Caco-2 (cell line): ENCODE measurements at regions not wholly inside any gene's neighbourhood (a gene's known extent, or its start where the extent isn't known, plus 50 kb on each side); places are given as distances from the start of the nearest gene placed in this dataset.

Experiments
- BruUV-seq: library from RNA; stranded (reverse); fragments of 400-500 nt; replicated peaks from 2 replicates; lab custom pipeline; 2021; lab: Mats Ljungman, UMichigan
- CTCF ChIA-PET: fragments of 300-600 bp; sonication (Branson Sonifier 250); formaldehyde crosslinking; loops from one replicate; lab custom pipeline; 2022; ENCODE audit warnings: antibody characterized with exemption; lab: Charles Lee
- POLR2A ChIA-PET: fragments of 300-600 bp; sonication (Branson Sonifier 250); formaldehyde crosslinking; loops from one replicate; lab custom pipeline; 2022; ENCODE audit warnings: antibody characterized with exemption; lab: Charles Lee
- DNase-seq, 2 experiments: peaks; one replicate each; pipeline versions ENCODE4 v3.0.0 to v3.0.0-alpha.2; 2020 to 2022
- H3K27me3 ChIP-seq: replicated peaks from 2 replicates; pipeline ENCODE4 v1.6.0; 2011; ENCODE audit warnings: low read length; ENCODE audit not compliant: control insufficient read depth, insufficient read depth
- H3K36me3 ChIP-seq: 2 replicates; pipeline ENCODE4 v1.5.1; 2011; ENCODE audit warnings: low read length; ENCODE audit not compliant: control insufficient read depth, insufficient read depth
- H3K4me1 ChIP-seq: fragments of 250-450 bp; sonication (Bioruptor Pico); 2 replicates; pipeline ENCODE4 v1.5.1; 2020; ENCODE audit warnings: mild to moderate bottlenecking
- H3K4me3 ChIP-seq: 2 replicates; pipeline ENCODE4 v1.5.1; 2011; ENCODE audit warnings: low read depth, mild to moderate bottlenecking, control low read depth, low read length
- H3K9me3 ChIP-seq: fragments of 250-450 bp; sonication (Bioruptor Pico); 2 replicates; pipeline ENCODE4 v1.5.1; 2020; ENCODE audit warnings: mild to moderate bottlenecking, moderate library complexity
- H3K27ac Mint-ChIP-seq: one replicate; pipeline ENCODE4 v1.8.0; 2022; ENCODE audit warnings: mixed read lengths; ENCODE audit not compliant: unreplicated experiment
- H3K27me3 Mint-ChIP-seq: one replicate; pipeline ENCODE4 v1.8.0; 2022; ENCODE audit warnings: mixed read lengths; ENCODE audit not compliant: insufficient read depth, unreplicated experiment
- H3K36me3 Mint-ChIP-seq: one replicate; pipeline ENCODE4 v1.8.0; 2022; ENCODE audit warnings: mild to moderate bottlenecking, mixed read lengths; ENCODE audit not compliant: insufficient read depth, unreplicated experiment
- H3K4me1 Mint-ChIP-seq: one replicate; pipeline ENCODE4 v1.8.0; 2022; ENCODE audit warnings: low read depth, mixed read lengths; ENCODE audit not compliant: unreplicated experiment
- H3K4me3 Mint-ChIP-seq: one replicate; pipeline ENCODE4 v1.8.0; 2022; ENCODE audit warnings: mild to moderate bottlenecking, moderate library complexity, mixed read lengths; ENCODE audit not compliant: unreplicated experiment
- H3K9me3 Mint-ChIP-seq: one replicate; pipeline ENCODE4 v1.8.0; 2022; ENCODE audit warnings: mixed read lengths; ENCODE audit not compliant: unreplicated experiment
- intact Hi-C: fragments of 100-400 bp; cut with micrococcal nuclease; formaldehyde crosslinking; loops from one replicate; pipeline ENCODE4 v1.10.0; 2022; ENCODE audit not compliant: unreplicated experiment
- TF ChIP-seq, protein P1 (sequence below), 2 experiments: fragments of 200-600 bp in 1 of 2; IDR thresholded peaks; 1 replicate in 1 of 2; 2 replicates in 1 of 2; pipeline versions ENCODE4 v1.5.1 to v1.8.0; 2011 to 2022; ENCODE audit warnings: antibody characterized with exemption in 1 of 2, control low read depth in 1 of 2, inconsistent platforms in 1 of 2, low read depth in 1 of 2, low read length in 1 of 2, mild to moderate bottlenecking in 1 of 2, moderate library complexity in 1 of 2; ENCODE audit not compliant: insufficient read depth in 1 of 2, severe bottlenecking in 1 of 2, unreplicated experiment in 1 of 2

DNA sequence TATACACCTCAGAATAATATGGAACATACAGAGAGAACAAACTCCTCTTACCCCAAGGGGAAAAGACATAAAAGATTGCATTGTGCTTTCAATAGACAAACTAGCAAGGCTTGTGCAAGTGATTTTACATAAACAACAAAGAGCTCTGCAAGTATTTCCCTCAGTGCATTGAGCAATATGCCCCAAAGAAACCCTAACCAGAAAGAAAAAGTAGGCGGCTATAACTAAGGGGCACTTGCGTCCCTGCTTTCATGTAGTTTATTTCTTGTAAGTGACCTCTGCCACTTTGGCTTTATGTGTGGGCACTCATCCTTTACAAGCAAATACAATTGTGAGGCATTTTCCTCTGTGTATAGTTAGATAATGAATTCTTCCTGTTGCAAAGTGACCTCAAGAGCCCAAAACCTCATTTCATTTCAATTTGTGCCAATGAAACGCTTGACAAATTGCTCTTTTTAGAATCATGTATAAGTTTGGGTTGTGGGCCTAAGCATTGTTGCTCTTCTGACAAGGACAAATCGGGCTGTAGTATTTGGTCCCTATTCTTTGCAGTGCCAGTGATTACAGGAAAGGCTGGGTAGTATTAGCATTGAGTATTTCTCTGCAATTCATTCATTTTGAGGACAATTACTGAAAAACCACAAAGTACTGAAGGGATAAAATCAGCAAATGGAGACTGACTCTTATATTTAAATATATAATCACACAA, 282.2 kb downstream of the DTWD2 start:
- ChIA-PET CTCF (no interaction called here), POLR2A (no interaction called here)
- Mint-ChIP-seq H3K27me3 (peaks cover 3% of the 10 kb centered on the region), H3K4me1 (no peaks in the 10 kb centered on the region), H3K9me3 (peaks cover 38% of the 10 kb centered on the region), H3K4me3 (no peak overlapping the region), H3K36me3 (no peaks in the 10 kb centered on the region), H3K27ac (no peak overlapping the region)
- TF ChIP-seq, protein P1, sequence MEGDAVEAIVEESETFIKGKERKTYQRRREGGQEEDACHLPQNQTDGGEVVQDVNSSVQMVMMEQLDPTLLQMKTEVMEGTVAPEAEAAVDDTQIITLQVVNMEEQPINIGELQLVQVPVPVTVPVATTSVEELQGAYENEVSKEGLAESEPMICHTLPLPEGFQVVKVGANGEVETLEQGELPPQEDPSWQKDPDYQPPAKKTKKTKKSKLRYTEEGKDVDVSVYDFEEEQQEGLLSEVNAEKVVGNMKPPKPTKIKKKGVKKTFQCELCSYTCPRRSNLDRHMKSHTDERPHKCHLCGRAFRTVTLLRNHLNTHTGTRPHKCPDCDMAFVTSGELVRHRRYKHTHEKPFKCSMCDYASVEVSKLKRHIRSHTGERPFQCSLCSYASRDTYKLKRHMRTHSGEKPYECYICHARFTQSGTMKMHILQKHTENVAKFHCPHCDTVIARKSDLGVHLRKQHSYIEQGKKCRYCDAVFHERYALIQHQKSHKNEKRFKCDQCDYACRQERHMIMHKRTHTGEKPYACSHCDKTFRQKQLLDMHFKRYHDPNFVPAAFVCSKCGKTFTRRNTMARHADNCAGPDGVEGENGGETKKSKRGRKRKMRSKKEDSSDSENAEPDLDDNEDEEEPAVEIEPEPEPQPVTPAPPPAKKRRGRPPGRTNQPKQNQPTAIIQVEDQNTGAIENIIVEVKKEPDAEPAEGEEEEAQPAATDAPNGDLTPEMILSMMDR (IDR thresholded peaks at IDR 0.05; ENCODE audit: insufficient read depth in 1 of 2, low read depth in 1 of 2, low read length in 1 of 2, severe bottlenecking in 1 of 2, unreplicated experiment in 1 of 2) = no peak
- Histone ChIP-seq H3K9me3 (peaks cover 7% of the 10 kb centered on the region; the same call in 1 of the 2 replicates), H3K27me3 (no peaks in the 10 kb centered on the region), H3K4me3 (no peak overlapping the region), H3K36me3 (no peaks in the 10 kb centered on the region), H3K4me1 (no peaks in the 10 kb centered on the region)
- DNase-seq = no peak
- intact Hi-C loops = no loop called here
- BruUV-seq = no TSS peak

- no peaks in the 10 kb centered on the region for H3K27me3 ChIP-seq
- intact Hi-C loops = no loop called here
- H3K4me1 Mint-ChIP-seq = no peaks in the 10 kb centered on the region
- H3K9me3 ChIP-seq = peaks cover 4% of the 10 kb centered on the region; the same call in 1 of the 2 replicates
- no peaks in the 10 kb centered on the region for H3K4me1 ChIP-seq
- BruUV-seq = no TSS peak
- POLR2A ChIA-PET = no interaction called here
- DNase-seq = no peak
- no peaks in the 10 kb centered on the region for H3K36me3 ChIP-seq
- TF ChIP-seq, protein P1 (IDR thresholded peaks at IDR 0.05; ENCODE audit: insufficient read depth in 1 of 2, low read depth in 1 of 2, low read length in 1 of 2, severe bottlenecking in 1 of 2, unreplicated experiment in 1 of 2) = no peak
- H3K36me3 Mint-ChIP-seq = no peaks in the 10 kb centered on the region
- H3K4me3 Mint-ChIP-seq = no peak overlapping the region
- no peak overlapping the region for H3K27ac Mint-ChIP-seq
- CTCF ChIA-PET = no interaction called here
- H3K27me3 Mint-ChIP-seq = peaks cover under 1% of the 10 kb centered on the region
- H3K9me3 Mint-ChIP-seq = peaks cover 31% of the 10 kb centered on the region
- no peak overlapping the region for H3K4me3 ChIP-seq
Measured at GRCh38 chr5:118703241-118703640, 285.1 kb downstream of the DTWD2 start.

GRCh38 chr5:118701791-118702190, 286.6 kb downstream of the DTWD2 start:
- Mint-ChIP-seq H3K4me3 (no peak overlapping the region), H3K27me3 (peaks cover 2% of the 10 kb centered on the region), H3K36me3 (no peaks in the 10 kb centered on the region), H3K4me1 (no peaks in the 10 kb centered on the region), H3K9me3 (peaks cover 27% of the 10 kb centered on the region), H3K27ac (no peak overlapping the region)
- TF ChIP-seq, protein P1 (IDR thresholded peaks at IDR 0.05; ENCODE audit: insufficient read depth in 1 of 2, low read depth in 1 of 2, low read length in 1 of 2, severe bottlenecking in 1 of 2, unreplicated experiment in 1 of 2) = no peak
- no peak overlapping the region for H3K4me3 ChIP-seq
- no peak for DNase-seq
- H3K36me3 ChIP-seq = no peaks in the 10 kb centered on the region
- no peaks in the 10 kb centered on the region for H3K27me3 ChIP-seq
- H3K4me1 ChIP-seq = no peaks in the 10 kb centered on the region
- POLR2A ChIA-PET = no interaction called here
- CTCF ChIA-PET = no interaction called here
- intact Hi-C loops = no loop called here
- no peaks in the 10 kb centered on the region for H3K9me3 ChIP-seq
- BruUV-seq = no TSS peak
